ENCODE measurements at regions not wholly inside any gene's neighbourhood (a gene's known extent, or its start where the extent isn't known, plus 50 kb on each side); places are given as distances from the start of the nearest gene placed in this dataset.

DNA sequence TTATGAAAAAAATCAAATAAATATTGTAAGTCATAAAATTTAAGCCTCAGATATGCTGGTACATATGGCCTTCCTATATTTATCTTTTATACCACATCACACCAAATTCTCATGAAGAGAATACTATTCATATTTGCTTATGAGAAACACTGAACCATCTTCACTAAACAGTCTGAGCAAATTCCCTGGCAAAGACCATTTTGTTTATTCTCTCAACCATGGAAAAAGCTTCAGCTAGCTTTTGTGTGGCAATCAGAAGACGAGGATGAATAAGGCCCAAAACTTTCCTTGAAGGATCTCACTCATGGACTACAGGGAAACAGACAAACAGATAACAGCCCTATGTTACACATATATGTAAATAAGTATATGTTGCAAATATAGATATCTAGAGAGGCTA is 252.1 kb downstream of the TMX3 start:
- no peaks in the 10 kb centered on the region for H3K4me1 ChIP-seq (ENCODE audit: control insufficient read depth in 2 of 3, insufficient read depth in 2 of 3, low read depth in 1 of 3, low read length in 3 of 3)
- H3K27ac ChIP-seq (ENCODE audit: low read depth in 2 of 2, low read length in 2 of 2): no peak overlapping the region
- no peaks in the 10 kb centered on the region for H3K9me3 ChIP-seq (ENCODE audit: control insufficient read depth in 2 of 3, insufficient read depth in 1 of 3, low read length in 3 of 3)
- intact Hi-C loops (cut with DNase I): no loop called here
- no peak for DNase-seq
- FAIRE-seq: no peak
- no peak overlapping the region for H3K4me3 ChIP-seq (ENCODE audit: low read length in 3 of 3)
- H3K36me3 ChIP-seq (ENCODE audit: control insufficient read depth in 2 of 3, insufficient read depth in 3 of 3, low read length in 3 of 3): no peaks in the 10 kb centered on the region
- TF ChIP-seq, protein P1, sequence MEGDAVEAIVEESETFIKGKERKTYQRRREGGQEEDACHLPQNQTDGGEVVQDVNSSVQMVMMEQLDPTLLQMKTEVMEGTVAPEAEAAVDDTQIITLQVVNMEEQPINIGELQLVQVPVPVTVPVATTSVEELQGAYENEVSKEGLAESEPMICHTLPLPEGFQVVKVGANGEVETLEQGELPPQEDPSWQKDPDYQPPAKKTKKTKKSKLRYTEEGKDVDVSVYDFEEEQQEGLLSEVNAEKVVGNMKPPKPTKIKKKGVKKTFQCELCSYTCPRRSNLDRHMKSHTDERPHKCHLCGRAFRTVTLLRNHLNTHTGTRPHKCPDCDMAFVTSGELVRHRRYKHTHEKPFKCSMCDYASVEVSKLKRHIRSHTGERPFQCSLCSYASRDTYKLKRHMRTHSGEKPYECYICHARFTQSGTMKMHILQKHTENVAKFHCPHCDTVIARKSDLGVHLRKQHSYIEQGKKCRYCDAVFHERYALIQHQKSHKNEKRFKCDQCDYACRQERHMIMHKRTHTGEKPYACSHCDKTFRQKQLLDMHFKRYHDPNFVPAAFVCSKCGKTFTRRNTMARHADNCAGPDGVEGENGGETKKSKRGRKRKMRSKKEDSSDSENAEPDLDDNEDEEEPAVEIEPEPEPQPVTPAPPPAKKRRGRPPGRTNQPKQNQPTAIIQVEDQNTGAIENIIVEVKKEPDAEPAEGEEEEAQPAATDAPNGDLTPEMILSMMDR (IDR thresholded peaks at IDR 0.05; ENCODE audit: borderline replicate concordance, extremely low read depth, insufficient read depth): no peak
- H3K9ac ChIP-seq (ENCODE audit: low read length in 3 of 3): no peak overlapping the region
- H3K27me3 ChIP-seq (ENCODE audit: control insufficient read depth, insufficient read depth, low read length): no peaks in the 10 kb centered on the region

DNA sequence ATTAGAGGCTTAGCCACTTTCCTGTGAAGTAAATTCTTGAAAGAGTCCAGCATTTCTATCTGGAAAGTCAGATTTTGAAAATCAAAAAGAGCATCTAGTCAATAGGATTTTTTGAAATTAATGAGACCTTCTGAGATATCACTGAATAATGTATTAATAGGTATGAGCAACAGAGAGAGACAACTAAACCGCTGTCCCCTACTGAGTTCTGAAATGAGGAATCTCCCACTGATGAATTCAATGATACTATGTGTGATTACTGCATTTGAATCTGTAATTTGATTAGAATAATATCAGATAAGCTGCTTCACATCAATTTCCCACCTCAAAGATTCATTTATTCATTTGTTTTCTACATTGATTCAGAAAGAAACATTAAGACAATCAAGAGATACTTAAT is 252.8 kb downstream of the TMX3 start:
- TF ChIP-seq, protein P1 (IDR thresholded peaks at IDR 0.05; ENCODE audit: borderline replicate concordance, extremely low read depth, insufficient read depth): no peak
- no peaks in the 10 kb centered on the region for H3K27me3 ChIP-seq (ENCODE audit: control insufficient read depth, insufficient read depth, low read length)
- FAIRE-seq: no peak
- no peaks in the 10 kb centered on the region for H3K4me1 ChIP-seq (ENCODE audit: control insufficient read depth in 2 of 3, insufficient read depth in 2 of 3, low read depth in 1 of 3, low read length in 3 of 3)
- DNase-seq: no peak
- no peaks in the 10 kb centered on the region for H3K9me3 ChIP-seq (ENCODE audit: control insufficient read depth in 2 of 3, insufficient read depth in 1 of 3, low read length in 3 of 3)
- intact Hi-C loops (cut with DNase I): no loop called here
- no peak overlapping the region for H3K4me3 ChIP-seq (ENCODE audit: low read length in 3 of 3)
- H3K27ac ChIP-seq (ENCODE audit: low read depth in 2 of 2, low read length in 2 of 2): no peak overlapping the region
- no peak overlapping the region for H3K9ac ChIP-seq (ENCODE audit: low read length in 3 of 3)
- H3K36me3 ChIP-seq (ENCODE audit: control insufficient read depth in 2 of 3, insufficient read depth in 3 of 3, low read length in 3 of 3): no peaks in the 10 kb centered on the region

DNA sequence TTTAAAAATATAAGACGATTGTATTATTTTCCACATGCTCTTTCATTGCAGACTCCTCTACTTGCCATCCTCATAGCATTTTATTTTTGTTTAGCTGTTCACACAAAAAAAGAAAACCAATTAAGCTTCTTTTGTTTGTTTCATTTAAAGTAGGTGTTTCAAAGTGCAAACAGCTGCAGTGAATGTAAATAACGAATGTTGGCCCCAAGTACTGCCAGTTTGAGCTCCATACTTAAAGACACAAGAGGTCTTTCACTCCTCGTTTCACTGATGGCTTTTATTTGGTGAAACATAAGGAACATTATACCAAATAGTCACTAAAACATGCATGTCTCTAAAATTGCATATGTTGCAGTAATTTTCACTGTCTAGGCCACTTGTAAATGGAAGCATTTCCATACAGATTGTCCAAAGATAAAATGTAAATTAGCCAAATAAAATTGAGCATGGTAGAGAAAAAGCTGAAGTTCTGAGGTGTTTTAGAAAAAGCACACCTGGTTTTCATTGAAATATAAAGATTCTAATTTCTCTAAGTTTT is 253.4 kb downstream of the TMX3 start:
- no peak for FAIRE-seq

More for the DNA sequence above, 253.4 kb downstream of the TMX3 start:
- TF ChIP-seq, protein P1 (IDR thresholded peaks at IDR 0.05; ENCODE audit: borderline replicate concordance, extremely low read depth, insufficient read depth): no peak
- Histone ChIP-seq H3K9ac (ENCODE audit: low read length in 3 of 3) (no peak overlapping the region), H3K27ac (ENCODE audit: low read depth in 2 of 2, low read length in 2 of 2) (no peak overlapping the region), H3K9me3 (ENCODE audit: control insufficient read depth in 2 of 3, insufficient read depth in 1 of 3, low read length in 3 of 3) (no peaks in the 10 kb centered on the region), H3K36me3 (ENCODE audit: control insufficient read depth in 2 of 3, insufficient read depth in 3 of 3, low read length in 3 of 3) (no peaks in the 10 kb centered on the region), H3K4me1 (ENCODE audit: control insufficient read depth in 2 of 3, insufficient read depth in 2 of 3, low read depth in 1 of 3, low read length in 3 of 3) (no peaks in the 10 kb centered on the region), H3K27me3 (ENCODE audit: control insufficient read depth, insufficient read depth, low read length) (no peaks in the 10 kb centered on the region), H3K4me3 (ENCODE audit: low read length in 3 of 3) (no peak overlapping the region)
- no peak for DNase-seq
- intact Hi-C loops (cut with DNase I): no loop called here
